SK-N-SH (cell line): ENCODE measurements at regions not wholly inside any gene's neighbourhood (a gene's known extent, or its start where the extent isn't known, plus 50 kb on each side); places are given as distances from the start of the nearest gene placed in this dataset.

Experiments
- CTCF ChIA-PET: fragments of 300-600, 350-600 bp; formaldehyde crosslinking; extraction: SDS; loops from one replicate; lab custom pipeline; 2021; lab: Yijun Ruan, JAX
- POLR2A ChIA-PET: fragments of 350-600 bp; sonication (Branson Sonifier 250); formaldehyde crosslinking; extraction: SDS; loops from one replicate; lab custom pipeline; 2020; ENCODE audit warnings: antibody characterized with exemption, inconsistent platforms; lab: Yijun Ruan, JAX
- DNase-seq: peaks from one replicate; pipeline ENCODE4 v3.0.0; 2012
- H2AFZ ChIP-seq: fragments of 200-600 bp; sonication (generic); 2 replicates; pipeline ENCODE4 v1.8.1; 2016; ENCODE audit warnings: antibody characterized with exemption, mild to moderate bottlenecking, low read depth
- H3F3A ChIP-seq: fragments of 200-600 bp; sonication (generic); replicated peaks from 2 replicates; pipeline ENCODE3; 2016; ENCODE audit warnings: antibody characterized with exemption, mild to moderate bottlenecking; ENCODE audit not compliant: insufficient read depth
- H3K27ac ChIP-seq, 2 experiments: fragments of 200-500 bp in 1 of 2; fragments of 200-600 bp in 1 of 2; sonication (Bioruptor generic) in 1 of 2; sonication (generic), shearing (Covaris generic) in 1 of 2; 2 replicates each; pipeline versions ENCODE4 v1.5.1 to v1.6.1; 2014 to 2016; ENCODE audit warnings: low read depth in 2 of 2, inconsistent platforms in 1 of 2, low read length in 1 of 2, mild to moderate bottlenecking in 1 of 2, mixed read lengths in 1 of 2
- H3K27me3 ChIP-seq: fragments of 200-600 bp; sonication (generic), shearing (Covaris generic); 2 replicates; pipeline ENCODE4 v1.6.1; 2016; ENCODE audit warnings: mixed run types; ENCODE audit not compliant: insufficient read depth
- H3K36me3 ChIP-seq, 2 experiments: fragments of 200-500 bp in 1 of 2; fragments of 200-600 bp in 1 of 2; sonication (Bioruptor generic) in 1 of 2; sonication (generic) in 1 of 2; replicated peaks in 1 of 2; 2 replicates each; pipeline versions ENCODE3 to v1.5.1; 2014 to 2016; ENCODE audit warnings: low read length in 1 of 2, mild to moderate bottlenecking in 1 of 2; ENCODE audit not compliant: insufficient read depth in 2 of 2, control insufficient read depth in 1 of 2
- H3K4me1 ChIP-seq, 2 experiments: fragments of 200-500 bp in 1 of 2; fragments of 200-600 bp in 1 of 2; sonication (Bioruptor generic) in 1 of 2; sonication (generic), shearing (Covaris generic) in 1 of 2; 2 replicates each; pipeline versions ENCODE4 v1.5.1 to v1.6.1; 2014 to 2016; ENCODE audit warnings: low read depth in 1 of 2, low read length in 1 of 2, mixed run types in 1 of 2; ENCODE audit not compliant: insufficient read depth in 2 of 2, control insufficient read depth in 1 of 2
- H3K4me2 ChIP-seq: fragments of 200-600 bp; sonication (generic), shearing (Covaris generic); 2 replicates; pipeline ENCODE4 v1.6.1; 2017; ENCODE audit warnings: mixed run types
- H3K4me3 ChIP-seq, 2 experiments: fragments of 200-500 bp in 1 of 2; fragments of 200-600 bp in 1 of 2; sonication (Bioruptor generic) in 1 of 2; sonication (generic), shearing (Covaris generic) in 1 of 2; 2 replicates each; pipeline versions ENCODE4 v1.5.1 to v1.8.1; 2014 to 2016; ENCODE audit warnings: low read depth in 2 of 2, inconsistent platforms in 1 of 2, low read length in 1 of 2, mild to moderate bottlenecking in 1 of 2, mixed read lengths in 1 of 2, moderate library complexity in 1 of 2
- H3K79me2 ChIP-seq: fragments of 200-600 bp; sonication (generic); 2 replicates; pipeline ENCODE4 v1.8.1; 2017; ENCODE audit warnings: mild to moderate bottlenecking; ENCODE audit not compliant: insufficient read depth
- H3K9ac ChIP-seq: fragments of 200-600 bp; sonication (generic); 2 replicates; pipeline ENCODE4 v1.6.1; 2017; ENCODE audit warnings: mixed run types
- H3K9me2 ChIP-seq: fragments of 200-600 bp; sonication (generic); 2 replicates; pipeline ENCODE4 v1.6.1; 2017; ENCODE audit warnings: mixed run types
- H3K9me3 ChIP-seq: fragments of 200-600 bp; sonication (generic); 2 replicates; pipeline ENCODE4 v1.6.1; 2017; ENCODE audit warnings: mixed run types, mild to moderate bottlenecking, moderate library complexity
- H4K20me1 ChIP-seq: fragments of 200-600 bp; sonication (generic); 2 replicates; pipeline ENCODE4 v1.6.1; 2017; ENCODE audit warnings: mild to moderate bottlenecking, mixed run types; ENCODE audit not compliant: insufficient read depth
- CHD2 ChIP-seq: fragments of 150-350 bp; IDR thresholded peaks from 2 replicates; pipeline ENCODE4 v1.6.1; 2018; ENCODE audit warnings: low read length; ENCODE audit not compliant: partially characterized antibody
- FOXJ3 ChIP-seq: sonication (generic); formaldehyde crosslinking; IDR thresholded peaks from 2 replicates; pipeline ENCODE4 v1.5.1; 2020; ENCODE audit warnings: mild to moderate bottlenecking, missing genetic modification reagents
- GATA2 ChIP-seq: sonication (generic); formaldehyde crosslinking; IDR thresholded peaks from 2 replicates; pipeline ENCODE4 v1.5.0; 2020; ENCODE audit warnings: mild to moderate bottlenecking, missing genetic modification reagents
- MEF2A ChIP-seq: IDR thresholded peaks from 2 replicates; pipeline ENCODE4 v1.4.0; 2012; ENCODE audit warnings: low read depth, borderline replicate concordance
- NRF1 ChIP-seq: IDR thresholded peaks from 2 replicates; pipeline ENCODE4 v1.6.1; 2012; ENCODE audit warnings: low read depth, mild to moderate bottlenecking, low read length
- PBX3 ChIP-seq: IDR thresholded peaks from 2 replicates; pipeline ENCODE4; 2012
- POLR2AphosphoS5 ChIP-seq: IDR thresholded peaks from 2 replicates; pipeline ENCODE4 v1.6.1; 2012; ENCODE audit warnings: low read depth, low read length
- RAD21 ChIP-seq: IDR thresholded peaks from 2 replicates; pipeline ENCODE4 v1.6.1; 2012; ENCODE audit warnings: mild to moderate bottlenecking, low read length
- RCOR1 ChIP-seq: fragments of 150-350 bp; IDR thresholded peaks from 2 replicates; pipeline ENCODE4 v1.6.1; 2017; ENCODE audit warnings: antibody characterized with exemption, low read length
- RFX5 ChIP-seq: IDR thresholded peaks from 2 replicates; pipeline ENCODE4 v1.6.1; 2012; ENCODE audit warnings: mild to moderate bottlenecking, improper control_type of control experiment, low read length
- TCF12 ChIP-seq: IDR thresholded peaks from 2 replicates; pipeline ENCODE4 v1.4.0; 2012
- YY1 ChIP-seq: IDR thresholded peaks from 2 replicates; pipeline ENCODE4 v1.4.0; 2012; ENCODE audit warnings: low read depth, mild to moderate bottlenecking
- WGBS: methylation state at CpG from one replicate; pipeline ENCODE4 v1.1.6; 2017; ENCODE audit warnings: low lambda C conversion rate; 5-methylcytosine and 5-hydroxymethylcytosine counted together

- ChIA-PET POLR2A (no interaction called here), CTCF (no interaction called here)
- 0 out of 2 replicates have a peak, but pooled peaks cover 4% of the 10 kb centered on the region for H3K9me3 ChIP-seq
- H4K20me1 ChIP-seq, result no peaks in the 10 kb centered on the region
- H3K4me3 ChIP-seq, result no peak overlapping the region
- no peaks in the 10 kb centered on the region for H3K4me1 ChIP-seq
- H3F3A ChIP-seq, result no peaks in the 10 kb centered on the region
- 25% methylated on average over 5 of the region's 5 CpGs for WGBS
- no peaks in the 10 kb centered on the region for H3K9me2 ChIP-seq
- no peak overlapping the region for H2AFZ ChIP-seq
- no peaks in the 10 kb centered on the region for H3K79me2 ChIP-seq
- no peak overlapping the region for H3K4me2 ChIP-seq
- no peak overlapping the region for H3K27ac ChIP-seq
- no peaks in the 10 kb centered on the region for H3K36me3 ChIP-seq
- no peaks in the 10 kb centered on the region for H3K27me3 ChIP-seq
- TF ChIP-seq GATA2 (CRISPR knock-in tag) (no peak), TCF12 (no peak), CHD2 (no peak), RAD21 (no peak), YY1 (no peak), PBX3 (no peak), RFX5 (no peak), NRF1 (no peak), POLR2AphosphoS5 (no peak), RCOR1 (no peak)
- H3K9ac ChIP-seq, result no peak overlapping the region
- no peak for DNase-seq
These were observed 928.0 kb upstream of the POT1 start for GRCh38 chr7:125857606-125858005.

GRCh38 chr7:125848157-125848556 is 918.5 kb upstream of the POT1 start:
- Histone ChIP-seq H3F3A (no peaks in the 10 kb centered on the region), H3K36me3 (no peaks in the 10 kb centered on the region), H3K79me2 (no peaks in the 10 kb centered on the region), H3K4me2 (no peak overlapping the region), H3K27me3 (no peaks in the 10 kb centered on the region), H3K27ac (no peak overlapping the region), H4K20me1 (no peaks in the 10 kb centered on the region), H3K4me1 (no peaks in the 10 kb centered on the region; a peak in 1 of 4 replicates), H2AFZ (no peak overlapping the region), H3K9me2 (no peaks in the 10 kb centered on the region; the same call in 1 of the 2 replicates), H3K9ac (no peak overlapping the region), H3K4me3 (no peak overlapping the region), H3K9me3 (no peaks in the 10 kb centered on the region; the same call in 1 of the 2 replicates)
- TF ChIP-seq RFX5, result no peak
- no peak for DNase-seq
- 12% methylated on average over 1 of the region's 2 CpGs for WGBS
- CTCF ChIA-PET, result no interaction called here
- POLR2A ChIA-PET, result no interaction called here

- H3K27ac ChIP-seq, result no peak overlapping the region
- no peak overlapping the region for H3K9ac ChIP-seq
- no peaks in the 10 kb centered on the region; a peak in 1 of 4 replicates for H3K4me1 ChIP-seq
- H3K4me3 ChIP-seq, result no peak overlapping the region
- TF ChIP-seq FOXJ3 (CRISPR knock-in tag) (no peak), MEF2A (no peak)
- no peak overlapping the region for H2AFZ ChIP-seq
- no peaks in the 10 kb centered on the region for H3K27me3 ChIP-seq
- no peaks in the 10 kb centered on the region for H3K36me3 ChIP-seq
- H3K9me2 ChIP-seq, result no peaks in the 10 kb centered on the region; the same call in 1 of the 2 replicates
- POLR2A ChIA-PET, result no interaction called here
- no peaks in the 10 kb centered on the region; the same call in 1 of the 2 replicates for H3K9me3 ChIP-seq
- no peaks in the 10 kb centered on the region for H3K79me2 ChIP-seq
- DNase-seq, result no peak
- WGBS, result 45% methylated on average over 3 of the region's 3 CpGs
- no peaks in the 10 kb centered on the region for H4K20me1 ChIP-seq
- no peak overlapping the region for H3K4me2 ChIP-seq
- CTCF ChIA-PET, result no interaction called here
- no peaks in the 10 kb centered on the region for H3F3A ChIP-seq
These were observed 918.1 kb upstream of the POT1 start for GRCh38 chr7:125847692-125848091.
